Activated CD4-positive, alpha-beta T cell treated with anti-CD3 and anti-CD28 coated beads, Interleukin-2, amount 50 U/mL, for 24 hours (primary cell): ENCODE measurements at regions not wholly inside any gene's neighbourhood (a gene's known extent, or its start where the extent isn't known, plus 50 kb on each side); places are given as distances from the start of the nearest gene placed in this dataset.
"Not testable (repeated sequence)": the region's sequence is repeated elsewhere in the genome, so short reads cannot be mapped to it uniquely, and the experiment has no call there.

Experiments
- DNase-seq, 2 donors: peaks; one replicate each; pipeline ENCODE4 v3.0.0-alpha.2; 2020; ENCODE audit warnings: low read depth in 1 of 2, low spot score in 1 of 2

DNA sequence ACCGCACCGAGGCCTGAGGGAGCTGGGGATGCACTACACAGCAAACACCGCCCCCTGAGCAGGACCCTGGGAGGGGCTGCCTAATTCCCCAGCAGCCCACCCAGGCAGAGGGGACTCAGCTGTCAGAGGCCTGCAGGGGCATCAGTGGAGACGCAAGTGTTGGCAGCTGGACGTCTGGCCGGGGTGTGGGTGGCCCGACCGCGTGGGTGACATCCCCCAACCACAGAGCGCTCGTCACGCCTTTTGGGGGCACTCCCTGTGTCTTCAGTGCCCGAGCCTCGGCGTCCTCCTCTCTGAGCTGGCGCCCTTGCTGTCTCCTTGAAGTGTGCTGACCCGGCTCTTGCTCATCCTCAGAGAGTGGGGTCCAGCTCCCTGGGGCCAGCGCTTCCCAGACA lies 150.2 kb downstream of the BRD1 start:
- no peak for DNase-seq

GRCh38 chr22:49676783-49677494 lies 150.7 kb downstream of the BRD1 start:
- no peak for DNase-seq

DNA sequence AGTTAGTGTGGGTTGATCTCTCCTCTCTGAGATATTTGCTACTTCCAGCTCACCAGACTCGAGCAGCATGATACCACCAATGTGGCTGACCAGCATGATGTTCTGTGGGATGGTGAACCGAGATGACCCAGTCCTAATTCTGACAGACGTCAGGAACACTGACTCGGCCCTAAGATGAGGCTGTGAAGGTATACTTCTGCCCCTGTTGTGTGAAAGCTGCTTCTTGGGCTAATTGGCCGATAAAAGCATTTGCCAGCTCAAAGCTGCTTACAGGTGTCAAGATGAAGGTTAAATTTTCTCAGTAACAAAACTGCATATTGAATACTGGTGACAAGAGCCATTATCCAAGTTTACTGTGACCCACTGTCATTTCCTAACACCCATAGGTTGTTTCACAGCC lies 151.4 kb downstream of the BRD1 start:
- no peak for DNase-seq

- no peak for DNase-seq
Measured at GRCh38 chr22:49674479-49675050, 153.1 kb downstream of the BRD1 start.

DNA sequence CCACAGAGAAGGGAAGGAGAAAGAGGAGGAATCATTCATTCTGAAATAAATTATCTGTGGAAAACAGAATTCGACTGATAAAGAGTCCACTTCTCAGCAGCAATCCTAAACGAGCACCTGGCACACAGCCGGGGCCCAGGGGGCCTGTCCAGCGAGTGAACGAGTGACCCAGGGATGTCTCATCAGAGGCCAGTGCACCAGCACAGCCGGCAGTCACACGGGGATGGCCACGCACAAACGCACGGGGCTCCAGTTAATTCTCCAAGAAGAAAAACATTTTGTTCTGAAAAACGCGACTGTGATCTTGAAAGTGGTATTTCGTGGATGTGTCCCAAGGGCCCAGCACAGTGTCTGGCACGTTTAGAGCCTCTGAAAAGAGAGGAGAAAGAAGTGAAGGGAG lies 154.6 kb downstream of the BRD1 start:
- DNase-seq, result no peak

- no peak for DNase-seq
Measured at GRCh38 chr22:49672014-49672516, 155.6 kb downstream of the BRD1 start.

- DNase-seq, result no peak
Measured at GRCh38 chr22:49671331-49672013, 156.2 kb downstream of the BRD1 start.

DNA sequence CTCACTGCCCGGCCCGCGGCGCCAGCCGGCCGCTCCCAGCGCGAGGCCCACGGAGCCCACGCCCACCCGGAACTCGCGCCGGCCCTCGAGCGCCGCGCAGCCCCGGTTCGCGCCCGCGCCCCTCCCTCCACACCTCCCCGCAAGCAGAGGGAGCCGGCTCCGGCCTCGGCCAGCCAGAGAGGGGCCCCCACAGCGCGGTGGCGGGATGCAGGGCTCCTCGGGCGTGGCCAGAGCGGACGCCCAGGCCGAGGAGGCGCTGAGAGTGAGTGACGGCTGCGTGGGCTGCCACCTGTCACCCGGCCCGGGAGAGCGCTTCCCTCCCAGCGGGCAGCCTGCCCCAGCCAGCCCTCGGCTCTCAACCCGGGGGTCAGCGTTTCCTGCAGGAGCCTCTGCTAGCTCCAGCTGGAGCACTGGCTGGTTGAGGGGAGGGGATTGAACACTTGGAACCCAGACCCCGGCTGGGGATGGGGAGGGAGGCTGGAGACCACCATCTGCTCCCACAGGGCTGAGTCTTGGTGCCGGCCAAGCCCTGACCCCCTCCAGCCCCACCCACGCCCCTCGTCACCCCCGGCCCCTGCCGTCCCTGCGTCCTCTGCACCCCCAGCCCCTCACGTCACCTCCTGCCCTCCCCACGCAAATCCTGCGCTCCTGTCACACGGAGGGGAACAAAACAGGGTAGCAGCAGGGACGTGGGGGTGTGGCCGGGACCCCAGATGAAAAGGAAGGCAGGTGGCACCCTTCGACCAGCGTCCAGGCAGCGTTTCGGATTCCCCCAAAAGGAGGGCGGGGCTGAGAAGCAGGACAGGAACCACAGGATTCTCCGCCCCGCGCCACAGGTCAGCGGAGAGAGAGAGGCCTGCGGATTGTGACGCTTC lies 157.0 kb downstream of the BRD1 start:
- DNase-seq, result no peak

DNA sequence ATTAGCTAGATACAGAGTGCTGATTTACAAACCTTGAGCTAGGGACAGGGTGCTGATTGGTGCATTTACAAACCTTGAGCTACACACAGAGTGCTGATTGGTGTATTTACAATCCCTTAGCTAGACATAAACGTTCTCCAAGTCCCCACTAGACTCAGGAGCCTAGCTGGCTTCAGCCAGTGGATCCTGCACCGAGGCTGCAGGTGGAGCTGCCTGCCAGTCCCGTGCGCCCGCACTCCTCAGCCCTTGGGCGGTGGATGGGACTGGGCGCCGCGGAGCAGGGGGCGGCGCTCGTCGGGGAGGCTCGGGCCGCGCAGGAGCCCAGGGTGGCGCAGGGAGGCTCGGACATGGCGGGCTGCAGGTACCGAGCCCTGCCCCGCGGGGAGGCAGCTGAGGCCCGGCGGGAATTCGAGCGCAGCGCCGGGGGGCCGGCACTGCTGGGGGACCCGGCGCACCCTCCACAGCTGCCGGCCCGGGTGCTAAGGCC lies 157.7 kb downstream of the BRD1 start:
- DNase-seq, result not testable (repeated sequence)

- DNase-seq, result not testable (repeated sequence)
Measured at GRCh38 chr22:49669427-49669968, 158.2 kb downstream of the BRD1 start.

GRCh38 chr22:49668402-49668801 lies 159.3 kb downstream of the BRD1 start:
- no peak for DNase-seq

- no peak for DNase-seq
Measured at GRCh38 chr22:49667236-49667635, 160.4 kb downstream of the BRD1 start.

DNA sequence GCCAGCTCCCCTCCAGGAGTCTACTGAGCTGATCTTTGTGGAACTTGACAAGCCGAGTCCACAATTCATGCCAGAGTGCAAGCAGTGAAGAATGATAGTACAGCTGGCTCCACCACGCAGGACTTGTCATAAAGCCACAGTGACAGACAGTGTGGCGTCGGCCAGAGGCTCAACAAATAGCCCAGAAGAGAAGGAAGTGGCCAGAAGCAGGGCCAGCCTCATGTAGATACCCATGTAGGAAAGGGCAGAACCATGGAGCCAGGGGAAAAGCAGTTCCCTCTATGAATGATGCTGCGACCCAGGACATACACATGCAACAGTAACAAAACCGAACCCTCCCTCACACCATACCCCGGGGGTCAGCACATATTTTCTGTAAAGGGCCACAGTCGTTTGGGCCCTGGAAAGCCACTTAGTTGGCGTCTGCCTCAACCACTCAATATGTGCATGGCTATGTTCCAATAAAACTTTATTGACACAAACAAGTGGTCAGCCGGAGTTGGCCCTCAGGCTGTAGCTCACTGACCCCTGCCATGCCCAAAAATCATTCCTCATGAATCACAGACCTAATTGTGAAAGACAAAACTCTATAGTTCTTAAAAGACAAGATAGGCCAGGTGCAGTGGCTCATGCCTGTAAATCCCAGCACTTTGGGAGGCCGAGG lies 161.4 kb downstream of the BRD1 start:
- no peak for DNase-seq

DNA sequence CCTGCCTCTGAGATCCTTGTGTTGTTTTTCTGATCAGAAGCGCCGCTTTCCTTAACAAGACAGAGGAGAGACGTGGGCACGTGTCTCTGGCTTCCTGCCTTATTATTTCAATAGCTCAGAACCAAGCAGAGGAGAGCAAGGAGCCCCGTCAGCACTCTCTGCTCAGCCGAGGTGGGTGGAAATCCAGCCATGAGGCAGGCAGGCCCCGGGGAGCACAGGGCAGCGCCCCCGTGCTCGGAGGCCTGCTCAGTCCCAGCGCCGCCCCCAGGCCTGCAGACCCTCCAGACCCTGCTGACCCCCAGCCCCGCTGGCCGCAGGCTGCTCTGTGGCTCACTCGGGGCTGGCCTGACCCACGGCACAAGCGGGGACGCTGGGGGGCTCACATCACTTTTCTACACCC lies 162.8 kb downstream of the BRD1 start:
- no peak for DNase-seq

GRCh38 chr22:49664371-49664881 lies 163.2 kb downstream of the BRD1 start:
- no peak for DNase-seq

DNA sequence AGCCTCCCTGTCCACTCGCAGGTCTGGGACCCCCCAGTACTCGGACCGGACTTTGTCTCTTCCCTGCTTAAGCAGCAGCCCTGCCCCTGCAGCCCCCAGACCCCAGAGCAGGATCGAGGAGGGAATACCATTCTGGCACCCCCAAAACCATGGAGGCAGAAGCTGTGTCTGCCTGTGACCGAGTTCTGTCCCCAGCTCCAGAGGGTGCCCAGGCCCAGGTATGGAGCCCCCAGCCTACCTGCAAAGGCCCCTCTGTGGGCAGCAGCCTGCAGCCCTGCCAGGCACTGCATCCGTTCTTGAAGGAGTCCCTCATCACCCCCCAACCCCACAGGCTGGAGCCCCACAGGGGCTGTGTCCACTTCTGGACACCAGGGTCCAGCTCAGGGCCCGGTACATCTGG lies 163.8 kb downstream of the BRD1 start:
- DNase-seq, result no peak

DNA sequence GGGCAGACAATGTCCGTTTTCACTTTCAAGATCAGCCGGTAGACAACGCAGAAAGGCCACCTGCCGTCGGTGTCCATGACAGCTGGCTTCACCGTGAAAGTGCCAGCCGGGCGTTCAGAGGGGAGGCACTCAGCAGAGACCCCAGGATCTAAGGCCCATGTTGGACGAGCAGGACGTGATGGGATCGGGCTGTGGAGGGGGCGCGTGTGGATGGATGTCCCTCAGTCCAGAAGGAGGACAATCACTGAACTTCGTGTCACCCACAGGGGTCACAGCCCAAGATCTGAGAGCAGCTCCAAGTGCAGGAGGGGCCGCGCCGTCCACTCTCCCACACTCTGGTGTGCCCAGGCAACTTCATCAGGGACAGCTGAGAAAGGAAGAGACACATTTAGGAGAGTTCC lies 164.4 kb downstream of the BRD1 start:
- DNase-seq, result no peak

GRCh38 chr22:49662681-49663080 lies 165.0 kb downstream of the BRD1 start:
- DNase-seq, result no peak

- no peak for DNase-seq
Measured at GRCh38 chr22:49660794-49661781, 166.6 kb downstream of the BRD1 start.
